H9 (cell line): ENCODE measurements at regions not wholly inside any gene's neighbourhood (a gene's known extent, or its start where the extent isn't known, plus 50 kb on each side); places are given as distances from the start of the nearest gene placed in this dataset.

Source experiments
- DNase-seq: peaks from one replicate; pipeline ENCODE4 v3.0.0-alpha.2; 2017
- H2AFZ ChIP-seq: one replicate; pipeline ENCODE4 v1.6.1; 2013; ENCODE audit warnings: mild to moderate bottlenecking, low read length, control low read depth, moderate library complexity
- H2AK5ac ChIP-seq: 2 replicates; pipeline ENCODE4 v1.6.1; 2013; ENCODE audit warnings: low read length, control low read depth, mixed read lengths; ENCODE audit not compliant: insufficient read length
- H2BK120ac ChIP-seq: one replicate; pipeline ENCODE4 v1.6.1; 2013; ENCODE audit warnings: low read depth, mild to moderate bottlenecking, low read length, control low read depth, inconsistent platforms; ENCODE audit not compliant: poor library complexity, severe bottlenecking
- H2BK12ac ChIP-seq: 2 replicates; pipeline ENCODE4 v1.6.1; 2013; ENCODE audit warnings: low read length, control low read depth, mixed read lengths, low read depth; ENCODE audit not compliant: insufficient read length
- H2BK15ac ChIP-seq: 2 replicates; pipeline ENCODE4 v1.6.1; 2013; ENCODE audit warnings: low read depth, low read length, control low read depth
- H2BK20ac ChIP-seq: one replicate; pipeline ENCODE4 v1.6.1; 2013; ENCODE audit warnings: low read depth, mild to moderate bottlenecking, low read length, control low read depth, inconsistent platforms; ENCODE audit not compliant: poor library complexity, severe bottlenecking
- H2BK5ac ChIP-seq: 2 replicates; pipeline ENCODE4 v1.6.1; 2013; ENCODE audit warnings: low read length, control low read depth, mixed read lengths; ENCODE audit not compliant: insufficient read length
- H3K14ac ChIP-seq: 2 replicates; pipeline ENCODE4 v1.6.1; 2013; ENCODE audit warnings: low read length, control low read depth; ENCODE audit not compliant: insufficient read depth
- H3K18ac ChIP-seq: 2 replicates; pipeline ENCODE4 v1.6.1; 2013; ENCODE audit warnings: low read depth, mild to moderate bottlenecking, mixed read lengths, low read length, control low read depth; ENCODE audit not compliant: insufficient read length
- H3K23ac ChIP-seq: 2 replicates; pipeline ENCODE4 v1.6.1; 2013; ENCODE audit warnings: low read length, control low read depth, mixed read lengths, low read depth; ENCODE audit not compliant: insufficient read length
- H3K23me2 ChIP-seq: 2 replicates; pipeline ENCODE4 v1.6.1; 2013; ENCODE audit warnings: low read depth, mild to moderate bottlenecking, mixed read lengths, low read length, control low read depth; ENCODE audit not compliant: insufficient read length, poor library complexity, severe bottlenecking
- H3K27ac ChIP-seq: 2 replicates; pipeline ENCODE4 v1.5.1; 2013; ENCODE audit warnings: low read length, control low read depth, mixed read lengths, low read depth; ENCODE audit not compliant: insufficient read length
- H3K27me3 ChIP-seq: 2 replicates; pipeline ENCODE4 v1.6.1; 2013; ENCODE audit warnings: low read length, control low read depth, inconsistent platforms; ENCODE audit not compliant: insufficient read depth
- H3K4ac ChIP-seq: 2 replicates; pipeline ENCODE4 v1.6.1; 2013; ENCODE audit warnings: low read depth, mild to moderate bottlenecking, control low read depth, inconsistent platforms, low read length, moderate library complexity
- H3K4me1 ChIP-seq: 2 replicates; pipeline ENCODE4 v1.6.1; 2013; ENCODE audit warnings: low read length, control low read depth, inconsistent platforms; ENCODE audit not compliant: insufficient read depth
- H3K4me2 ChIP-seq: 2 replicates; pipeline ENCODE4 v1.6.1; 2013; ENCODE audit warnings: low read length, control low read depth, mixed read lengths; ENCODE audit not compliant: insufficient read length, insufficient read depth
- H3K56ac ChIP-seq: 2 replicates; pipeline ENCODE4 v1.6.1; 2013; ENCODE audit warnings: low read depth, mild to moderate bottlenecking, mixed read lengths, low read length, control low read depth; ENCODE audit not compliant: insufficient read length
- H3K79me1 ChIP-seq: 2 replicates; pipeline ENCODE4 v1.6.1; 2013; ENCODE audit warnings: low read depth, mild to moderate bottlenecking, moderate library complexity, low read length, control low read depth, inconsistent platforms; ENCODE audit not compliant: insufficient read depth, poor library complexity, severe bottlenecking
- H3K79me2 ChIP-seq: 2 replicates; pipeline ENCODE4 v1.6.1; 2013; ENCODE audit warnings: low read length, control low read depth, inconsistent platforms; ENCODE audit not compliant: insufficient read depth
- H3K9ac ChIP-seq: 2 replicates; pipeline ENCODE4 v1.6.1; 2013; ENCODE audit warnings: low read length, control low read depth, mixed read lengths; ENCODE audit not compliant: insufficient read length; ENCODE audit errors: extremely low read depth
- H3K9me3 ChIP-seq: one replicate; pipeline ENCODE4 v1.6.1; 2013; ENCODE audit warnings: low read depth, low read length, inconsistent platforms; ENCODE audit not compliant: control insufficient read depth
- H3T11ph ChIP-seq: one replicate; pipeline ENCODE4 v1.6.1; 2013; ENCODE audit warnings: mild to moderate bottlenecking, low read length, control low read depth, inconsistent platforms
- H4K20me1 ChIP-seq: one replicate; pipeline ENCODE4 v1.6.1; 2013; ENCODE audit not compliant: control insufficient read depth, insufficient read length, insufficient read depth
- H4K5ac ChIP-seq: 2 replicates; pipeline ENCODE4 v1.6.1; 2013; ENCODE audit warnings: low read depth, mild to moderate bottlenecking, mixed read lengths, low read length, control low read depth; ENCODE audit not compliant: insufficient read length
- H4K8ac ChIP-seq: replicated peaks from 2 replicates; pipeline ENCODE4 v1.6.1; 2013; ENCODE audit warnings: low read length, control low read depth, mixed read lengths, low read depth; ENCODE audit not compliant: insufficient read length
- H4K91ac ChIP-seq: 2 replicates; pipeline ENCODE4 v1.6.1; 2013; ENCODE audit warnings: low read depth, mild to moderate bottlenecking, moderate library complexity, mixed read lengths, low read length, control low read depth; ENCODE audit not compliant: insufficient read length
- H3K27ac Mint-ChIP-seq, 3 experiments: 2 replicates in 2 of 3; 3 replicates in 1 of 3; pipeline ENCODE4 v1.8.0; 2020 to 2021; ENCODE audit warnings: mixed read lengths in 3 of 3, mild to moderate bottlenecking in 1 of 3, moderate library complexity in 1 of 3
- H3K27me3 Mint-ChIP-seq: 2 replicates; pipeline ENCODE4 v1.8.0; 2021; ENCODE audit warnings: low read depth, mild to moderate bottlenecking, moderate library complexity, mixed read lengths
- H3K36me3 Mint-ChIP-seq, 3 experiments: 2 replicates in 2 of 3; 3 replicates in 1 of 3; pipeline ENCODE4 v1.8.0; 2020 to 2021; ENCODE audit warnings: low read depth in 3 of 3, mixed read lengths in 3 of 3; ENCODE audit not compliant: insufficient read depth in 1 of 3
- H3K4me1 Mint-ChIP-seq, 2 experiments: 2 replicates each; pipeline ENCODE4 v1.8.0; 2020; ENCODE audit warnings: mixed read lengths in 2 of 2
- H3K4me3 Mint-ChIP-seq, 2 experiments: 2 replicates in 1 of 2; 3 replicates in 1 of 2; pipeline ENCODE4 v1.8.0; 2020 to 2021; ENCODE audit warnings: mild to moderate bottlenecking in 2 of 2, mixed read lengths in 2 of 2, moderate library complexity in 1 of 2
- H3K9me3 Mint-ChIP-seq, 2 experiments: 2 replicates in 1 of 2; 3 replicates in 1 of 2; pipeline ENCODE4 v1.8.0; 2020; ENCODE audit warnings: mild to moderate bottlenecking in 2 of 2, mixed read lengths in 2 of 2, moderate library complexity in 1 of 2
- CTCF ChIP-seq: fragments of 200-600 bp; sonication (generic); conservative IDR thresholded peaks from 3 replicates; pipeline ENCODE4 v1.8.0; 2021; ENCODE audit warnings: antibody characterized with exemption, mild to moderate bottlenecking
- WGBS: extraction: QIAGEN DNeasy Blood & Tissue Kit; methylation state at CpG from one replicate; pipeline ENCODE4 v1.1.7; 2013; ENCODE audit warnings: missing lambda C conversion rate, low lambda C conversion rate, mixed read lengths; ENCODE audit not compliant: insufficient read length; ENCODE audit errors: extremely low coverage; 5-methylcytosine and 5-hydroxymethylcytosine counted together

GRCh38 chr15:31465083-31465955, 138.7 kb downstream of the KLF13 start:
- Histone ChIP-seq H2BK5ac (no peak overlapping the region), H3K27me3 (no peaks in the 10 kb centered on the region), H3K27ac (no peak overlapping the region), H4K91ac (no peak overlapping the region), H4K8ac (no peak overlapping the region), H2BK15ac (no peak overlapping the region), H2AFZ (no peak overlapping the region), H3K79me1 (no peaks in the 10 kb centered on the region), H3K14ac (no peak overlapping the region; the same call in 1 of the 2 replicates), H2BK12ac (no peak overlapping the region), H3K4me2 (no peak overlapping the region), H3K4me1 (no peaks in the 10 kb centered on the region; the same call in 1 of the 2 replicates), H3K23ac (no peak overlapping the region), H3K23me2 (no peaks in the 10 kb centered on the region), H3T11ph (no peak overlapping the region), H3K9ac (no peak overlapping the region), H4K20me1 (no peaks in the 10 kb centered on the region), H2BK20ac (no peak overlapping the region), H3K4ac (no peak overlapping the region), H2AK5ac (no peak overlapping the region), H3K79me2 (no peaks in the 10 kb centered on the region), H4K5ac (no peak overlapping the region), H3K18ac (no peak overlapping the region), H3K56ac (no peak overlapping the region), H3K9me3 (no peaks in the 10 kb centered on the region), H2BK120ac (no peak overlapping the region)
- H3K36me3 Mint-ChIP-seq = no peaks in the 10 kb centered on the region
- no peak for TF ChIP-seq CTCF
- H3K27ac Mint-ChIP-seq = no peak overlapping the region; a peak in 1 of 7 replicates
- DNase-seq = peak; percentile 19
- H3K27me3 Mint-ChIP-seq = peaks cover 6% of the 10 kb centered on the region
- no peaks in the 10 kb centered on the region for H3K9me3 Mint-ChIP-seq
- H3K4me3 Mint-ChIP-seq = no peak overlapping the region
- no CpG with 5 or more reads among the region's 10 CpGs for WGBS
- no peaks in the 10 kb centered on the region for H3K4me1 Mint-ChIP-seq
